Adipocyte (in vitro differentiated cells): ENCODE measurements at regions not wholly inside any gene's neighbourhood (a gene's known extent, or its start where the extent isn't known, plus 50 kb on each side); places are given as distances from the start of the nearest gene placed in this dataset.

ENCODE experiments used
- DNase-seq: peaks from one replicate; pipeline ENCODE4 v3.0.0-alpha.2; 2015; ENCODE audit warnings: low read depth
- H3K27me3 ChIP-seq: replicated peaks from 2 replicates; pipeline ENCODE4 v1.7.0; 2013; ENCODE audit warnings: mild to moderate bottlenecking, low read length, moderate library complexity; ENCODE audit not compliant: control insufficient read depth, insufficient read depth
- H3K36me3 ChIP-seq: 2 replicates; pipeline ENCODE4 v1.7.0; 2013; ENCODE audit warnings: low read length, mild to moderate bottlenecking, moderate library complexity; ENCODE audit not compliant: control insufficient read depth, insufficient read depth, severe bottlenecking
- H3K4me1 ChIP-seq: 2 replicates; pipeline ENCODE4 v1.7.0; 2013; ENCODE audit warnings: mild to moderate bottlenecking, low read length, moderate library complexity; ENCODE audit not compliant: control insufficient read depth, insufficient read depth
- H3K4me3 ChIP-seq: 2 replicates; pipeline ENCODE4 v1.7.0; 2013; ENCODE audit warnings: mild to moderate bottlenecking, low read length, moderate library complexity
- H3K9ac ChIP-seq: 2 replicates; pipeline ENCODE4 v1.7.0; 2013; ENCODE audit warnings: mild to moderate bottlenecking, low read length, moderate library complexity
- H3K9me3 ChIP-seq: 2 replicates; pipeline ENCODE4 v1.7.0; 2013; ENCODE audit warnings: mild to moderate bottlenecking, low read length, moderate library complexity; ENCODE audit not compliant: control insufficient read depth

DNA sequence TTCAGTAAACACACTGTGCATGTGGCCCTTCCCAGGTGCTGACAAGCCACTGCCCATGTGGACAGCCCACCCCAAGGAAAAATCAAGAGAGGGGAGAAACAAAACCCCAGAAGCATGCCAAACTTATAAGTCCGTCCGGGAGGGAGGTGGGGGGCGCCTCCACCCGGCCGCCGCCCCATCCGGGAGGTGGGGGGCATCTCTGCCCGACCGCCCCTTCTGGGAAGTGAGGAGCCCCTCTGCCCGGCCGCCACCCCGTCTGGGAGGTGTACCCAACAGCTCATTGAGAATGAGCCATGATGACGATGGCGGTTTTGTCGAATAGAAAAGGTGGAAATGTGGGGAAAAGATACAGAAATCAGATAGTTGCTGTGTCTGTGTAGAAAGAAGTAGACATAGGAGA, 53.8 kb upstream of the C2CD4B start:
- Histone ChIP-seq H3K4me3 (no peak overlapping the region), H3K9ac (no peak overlapping the region), H3K9me3 (peaks cover 50% of the 10 kb centered on the region), H3K27me3 (peaks cover 7% of the 10 kb centered on the region), H3K36me3 (no peaks in the 10 kb centered on the region), H3K4me1 (no peaks in the 10 kb centered on the region)
- DNase-seq, result no peak

- H3K27me3 ChIP-seq, result peaks cover 7% of the 10 kb centered on the region
- no peak for DNase-seq
- no peak overlapping the region for H3K4me3 ChIP-seq
- peaks cover 48% of the 10 kb centered on the region for H3K9me3 ChIP-seq
- no peaks in the 10 kb centered on the region for H3K4me1 ChIP-seq
- no peaks in the 10 kb centered on the region for H3K36me3 ChIP-seq
- no peak overlapping the region for H3K9ac ChIP-seq
These were observed 54.7 kb upstream of the C2CD4B start for GRCh38 chr15:62219799-62220198.

GRCh38 chr15:62223020-62223419, 57.9 kb upstream of the C2CD4B start:
- Histone ChIP-seq H3K9ac (no peak overlapping the region), H3K27me3 (peaks cover 7% of the 10 kb centered on the region), H3K9me3 (peaks cover 19% of the 10 kb centered on the region), H3K4me1 (no peaks in the 10 kb centered on the region), H3K4me3 (no peak overlapping the region), H3K36me3 (no peaks in the 10 kb centered on the region)
- DNase-seq, result no peak

GRCh38 chr15:62228604-62229003, 63.5 kb upstream of the C2CD4B start:
- no peak for DNase-seq
- Histone ChIP-seq H3K4me3 (no peak overlapping the region), H3K27me3 (peaks cover 10% of the 10 kb centered on the region), H3K36me3 (no peaks in the 10 kb centered on the region), H3K9ac (no peak overlapping the region), H3K9me3 (peaks cover 14% of the 10 kb centered on the region), H3K4me1 (no peaks in the 10 kb centered on the region)

DNA sequence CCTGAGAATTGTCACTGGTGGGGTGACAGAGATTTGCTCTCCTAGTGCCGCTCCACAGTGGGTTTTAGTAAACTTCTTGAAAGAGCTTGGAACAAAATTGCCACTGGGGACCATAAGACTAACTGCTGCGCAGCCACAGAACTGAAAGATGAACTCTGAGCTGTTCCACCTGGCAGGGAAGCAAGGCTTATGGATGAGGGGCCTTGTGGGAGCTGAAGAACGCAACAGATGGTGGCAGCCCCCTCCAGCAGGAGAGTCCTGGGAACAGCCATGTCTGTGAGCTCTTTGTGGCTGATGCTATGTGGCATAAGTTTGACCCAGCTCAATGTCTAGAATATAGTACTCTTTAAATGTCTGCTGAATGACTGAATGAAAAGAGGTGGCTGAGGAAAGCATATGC, 66.8 kb upstream of the C2CD4B start:
- no peak for DNase-seq
- no peaks in the 10 kb centered on the region for H3K4me1 ChIP-seq

GRCh38 chr15:62240121-62241096, 75.3 kb upstream of the C2CD4B start:
- Histone ChIP-seq H3K36me3 (no peaks in the 10 kb centered on the region), H3K27me3 (peaks cover 7% of the 10 kb centered on the region), H3K4me1 (no peaks in the 10 kb centered on the region), H3K4me3 (no peak overlapping the region), H3K9me3 (peaks cover 14% of the 10 kb centered on the region), H3K9ac (no peak overlapping the region)
- no peak for DNase-seq

More for the DNA sequence above, 66.8 kb upstream of the C2CD4B start:
- Histone ChIP-seq H3K9me3 (peaks cover 14% of the 10 kb centered on the region), H3K4me3 (no peak overlapping the region), H3K36me3 (no peaks in the 10 kb centered on the region), H3K9ac (no peak overlapping the region), H3K27me3 (peaks cover 10% of the 10 kb centered on the region)

DNA sequence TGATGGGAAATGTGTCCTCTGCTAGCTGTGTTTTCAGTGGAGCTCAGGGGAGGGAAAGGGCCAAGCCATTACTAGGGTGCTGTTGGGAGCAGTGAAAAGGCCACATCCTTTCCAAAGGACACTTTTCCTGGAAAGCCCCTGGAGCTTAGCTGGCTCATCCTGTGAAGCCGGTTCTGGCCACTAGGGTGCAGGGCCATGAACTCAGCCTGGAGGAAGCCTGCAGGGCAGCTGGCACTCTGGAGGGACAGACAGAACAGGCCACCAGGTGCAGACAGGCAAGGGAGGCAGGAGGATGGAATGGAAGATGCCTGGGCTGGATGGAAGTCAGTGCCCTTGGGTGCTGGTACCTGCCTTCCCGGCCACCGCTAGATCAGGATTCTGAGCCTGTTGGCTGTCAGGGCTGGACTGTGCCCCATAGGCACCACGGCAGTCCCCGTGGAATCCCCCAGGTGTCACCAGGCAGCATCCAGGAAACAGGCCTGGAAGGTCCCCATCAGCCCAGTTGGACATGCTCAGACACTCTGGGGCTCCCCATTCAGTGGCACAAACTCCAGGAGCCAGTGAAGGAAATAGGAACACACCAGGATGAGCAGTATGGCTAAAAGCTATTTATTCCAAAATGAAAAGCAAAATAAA, 76.2 kb upstream of the C2CD4B start:
- Histone ChIP-seq H3K27me3 (peaks cover 10% of the 10 kb centered on the region), H3K9ac (no peak overlapping the region), H3K4me3 (no peak overlapping the region), H3K4me1 (no peaks in the 10 kb centered on the region), H3K9me3 (peaks cover 14% of the 10 kb centered on the region), H3K36me3 (no peaks in the 10 kb centered on the region)
- no peak for DNase-seq

DNA sequence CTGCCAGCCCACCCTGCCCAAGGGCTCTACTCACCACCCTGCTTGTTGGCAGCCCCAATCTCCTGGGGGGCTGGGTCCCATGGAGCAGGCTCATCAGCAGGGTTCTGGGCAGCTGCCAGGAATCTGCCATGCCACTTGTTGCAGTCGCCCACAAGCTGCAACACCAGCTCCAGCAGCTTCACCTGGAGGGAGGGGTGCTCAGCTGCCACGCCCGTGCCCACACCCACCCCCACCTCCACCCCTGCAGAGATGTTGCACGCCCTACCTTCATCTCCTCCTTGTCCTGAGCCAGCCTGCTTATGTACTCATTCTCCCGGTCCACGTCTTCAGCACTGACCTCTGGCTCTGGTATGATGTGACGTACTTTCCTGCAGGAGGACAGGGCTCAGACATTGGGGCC, 77.9 kb upstream of the C2CD4B start:
- no peak overlapping the region for H3K4me3 ChIP-seq
- H3K4me1 ChIP-seq, result no peaks in the 10 kb centered on the region
- H3K36me3 ChIP-seq, result no peaks in the 10 kb centered on the region
- H3K9me3 ChIP-seq, result peaks cover 11% of the 10 kb centered on the region
- DNase-seq, result no peak
- H3K27me3 ChIP-seq, result peaks cover 18% of the 10 kb centered on the region
- H3K9ac ChIP-seq, result no peak overlapping the region

DNA sequence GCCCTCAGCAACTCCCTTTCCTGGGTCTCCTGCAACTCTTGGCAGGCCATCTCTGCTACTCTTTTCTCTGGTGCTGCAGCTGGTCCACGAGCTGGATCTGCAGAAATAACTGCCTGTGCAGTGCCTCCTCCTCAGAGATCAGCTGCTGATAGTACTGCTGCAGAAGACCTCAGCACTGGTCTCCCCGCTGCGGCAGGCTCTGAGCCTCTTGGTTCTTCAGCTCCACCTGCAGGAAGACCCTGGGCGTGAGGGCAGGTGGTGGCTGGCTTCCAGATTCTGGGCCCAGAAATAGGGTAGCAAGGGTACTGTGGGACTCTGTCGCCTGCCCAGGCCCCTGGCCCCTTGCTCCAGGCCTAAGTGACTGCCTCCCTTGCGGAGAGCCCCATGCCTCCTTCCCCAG, 79.7 kb upstream of the C2CD4B start:
- H3K4me1 ChIP-seq, result no peaks in the 10 kb centered on the region
- no peaks in the 10 kb centered on the region for H3K36me3 ChIP-seq
- H3K4me3 ChIP-seq, result no peak overlapping the region
- no peak overlapping the region for H3K9ac ChIP-seq
- H3K27me3 ChIP-seq, result peaks cover 25% of the 10 kb centered on the region
- H3K9me3 ChIP-seq, result no peaks in the 10 kb centered on the region
- no peak for DNase-seq

DNA sequence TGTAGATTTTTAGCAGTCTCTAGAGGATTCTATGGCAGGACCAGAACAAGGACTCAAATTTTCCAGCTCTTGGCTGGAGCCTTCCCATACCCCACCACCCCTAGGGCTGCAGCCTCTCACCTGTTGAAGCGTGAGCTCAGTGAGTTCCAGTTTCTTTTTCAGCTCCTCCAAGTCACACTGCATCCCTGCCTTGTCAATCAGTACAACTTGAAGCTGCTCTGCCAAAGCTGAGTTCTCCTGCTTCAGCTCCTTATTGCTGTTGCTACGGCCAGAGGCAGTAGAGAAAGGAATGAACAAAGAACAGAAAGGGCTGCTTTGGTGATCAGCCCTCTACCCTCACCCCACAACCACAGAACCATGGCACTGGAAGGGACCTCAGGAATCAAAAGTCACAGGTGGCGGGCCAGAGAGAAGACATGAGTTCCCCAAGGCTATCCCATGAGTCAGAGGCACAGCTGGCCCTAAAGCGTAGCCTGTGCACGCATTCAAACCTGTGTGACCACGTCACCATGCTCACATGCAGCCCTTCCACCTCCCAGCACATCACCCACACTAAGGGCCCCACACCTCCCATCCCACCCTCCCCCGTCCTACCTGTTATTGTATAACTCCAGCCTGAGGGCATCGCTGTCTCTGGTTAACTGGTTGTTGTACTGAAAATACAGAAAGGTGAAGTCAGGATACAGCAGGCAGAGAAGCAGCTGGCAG, 83.3 kb upstream of the C2CD4B start:
- Histone ChIP-seq H3K27me3 (peaks cover 28% of the 10 kb centered on the region), H3K9me3 (no peaks in the 10 kb centered on the region), H3K9ac (no peak overlapping the region), H3K36me3 (no peaks in the 10 kb centered on the region), H3K4me3 (no peak overlapping the region), H3K4me1 (no peaks in the 10 kb centered on the region)
- DNase-seq, result no peak

DNA sequence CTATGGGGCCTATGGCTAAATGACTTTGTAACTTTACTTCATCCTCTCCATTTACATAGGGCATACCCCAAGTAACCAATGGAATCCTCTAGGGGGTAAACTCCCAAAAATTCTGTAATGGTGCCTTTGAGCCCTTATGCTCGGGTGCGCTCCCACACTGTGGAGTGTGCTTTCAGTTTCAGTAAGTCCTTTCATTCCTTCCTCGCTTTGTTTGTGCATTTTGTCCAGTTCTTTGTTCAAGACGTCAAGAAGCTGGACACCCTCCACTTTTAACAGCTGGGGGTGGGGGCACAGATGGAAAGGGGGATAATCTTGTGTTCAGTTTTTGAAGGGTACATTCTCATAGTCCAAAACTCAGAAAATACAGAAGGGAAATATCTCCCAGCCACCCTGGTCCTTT, 84.4 kb upstream of the C2CD4B start:
- DNase-seq, result no peak
- Histone ChIP-seq H3K27me3 (peaks cover 28% of the 10 kb centered on the region), H3K36me3 (no peaks in the 10 kb centered on the region), H3K4me1 (no peaks in the 10 kb centered on the region), H3K9ac (no peak overlapping the region), H3K4me3 (no peak overlapping the region), H3K9me3 (no peaks in the 10 kb centered on the region)
